ENCODE measurements at regions not wholly inside any gene's neighbourhood (a gene's known extent, or its start where the extent isn't known, plus 50 kb on each side); places are given as distances from the start of the nearest gene placed in this dataset.
"Not testable (repeated sequence)": the region's sequence is repeated elsewhere in the genome, so short reads cannot be mapped to it uniquely, and the experiment has no call there.

DNA sequence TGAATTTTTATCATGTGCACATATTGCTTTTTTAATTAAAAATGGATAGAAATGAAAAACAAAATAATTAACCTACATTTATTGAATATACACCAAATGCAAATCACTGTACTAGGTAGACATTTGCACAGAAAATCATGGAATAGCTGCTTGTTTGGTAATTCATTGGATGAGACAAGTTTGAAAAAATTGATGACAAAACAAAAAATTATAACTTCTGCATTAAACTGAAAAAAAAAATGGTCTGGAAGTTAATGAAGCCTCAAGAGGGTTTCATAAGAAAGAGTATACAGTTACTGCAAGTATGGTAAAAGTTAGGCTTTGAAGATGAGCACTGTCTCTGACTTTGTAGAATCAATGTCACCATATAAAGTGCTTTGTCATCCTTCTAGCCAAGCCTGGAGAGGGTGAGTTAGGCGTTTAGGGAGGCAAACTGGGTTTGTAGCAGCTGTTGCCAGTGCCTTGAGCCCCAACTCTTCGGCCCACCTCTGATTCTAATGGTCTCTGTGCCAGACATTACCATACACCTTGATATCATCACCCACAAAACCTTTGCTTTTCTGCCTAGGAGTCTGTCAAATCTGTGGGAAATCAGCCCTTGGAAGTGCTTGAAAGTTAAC lies 291.1 kb upstream of the CLEC14A start:
- 83% methylated on average over 2 of the region's 2 CpGs for WGBS (ENCODE audit: low lambda C conversion rate, missing lambda C conversion rate)
- Histone ChIP-seq H2AFZ (no peak overlapping the region), H3K4me3 (no peak overlapping the region)

DNA sequence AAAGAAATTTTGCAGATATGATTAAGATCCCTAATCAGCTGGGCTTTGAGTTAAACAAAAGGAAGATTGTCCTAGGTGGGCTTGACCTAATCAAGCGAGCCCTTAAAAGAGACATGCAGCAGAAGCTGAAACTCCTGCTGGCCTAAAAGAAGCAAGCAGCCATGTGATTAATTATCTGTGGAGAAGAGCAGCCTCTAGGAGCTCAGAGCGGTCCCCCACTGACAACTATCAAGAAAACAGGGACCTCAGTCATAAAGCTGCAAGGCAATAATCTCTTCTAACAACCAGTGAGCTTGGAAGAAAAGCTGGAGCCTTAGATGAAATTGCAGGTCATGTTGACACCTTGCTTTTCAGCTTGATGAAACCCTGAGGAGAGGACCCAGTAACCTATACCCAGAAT lies 288.9 kb upstream of the CLEC14A start:
- Histone ChIP-seq H4K20me1 (ENCODE audit: insufficient read depth, poor library complexity, severe bottlenecking) (no peaks in the 10 kb centered on the region), H3K9me2 (replicated peaks; ENCODE audit: insufficient read depth) (no peaks in the 10 kb centered on the region), H3K27me3 (no peaks in the 10 kb centered on the region), H3K27ac (no peak overlapping the region), H3K4me2 (no peak overlapping the region), H3K36me3 (replicated peaks; ENCODE audit: insufficient read depth, low read depth) (no peaks in the 10 kb centered on the region), H3K4me3 (no peak overlapping the region), H3K79me2 (no peaks in the 10 kb centered on the region), H3K4me1 (ENCODE audit: insufficient read depth) (no peaks in the 10 kb centered on the region), H3K9me3 (ENCODE audit: low read depth) (no peaks in the 10 kb centered on the region), H2AFZ (no peak overlapping the region)
- TF ChIP-seq, protein P1, sequence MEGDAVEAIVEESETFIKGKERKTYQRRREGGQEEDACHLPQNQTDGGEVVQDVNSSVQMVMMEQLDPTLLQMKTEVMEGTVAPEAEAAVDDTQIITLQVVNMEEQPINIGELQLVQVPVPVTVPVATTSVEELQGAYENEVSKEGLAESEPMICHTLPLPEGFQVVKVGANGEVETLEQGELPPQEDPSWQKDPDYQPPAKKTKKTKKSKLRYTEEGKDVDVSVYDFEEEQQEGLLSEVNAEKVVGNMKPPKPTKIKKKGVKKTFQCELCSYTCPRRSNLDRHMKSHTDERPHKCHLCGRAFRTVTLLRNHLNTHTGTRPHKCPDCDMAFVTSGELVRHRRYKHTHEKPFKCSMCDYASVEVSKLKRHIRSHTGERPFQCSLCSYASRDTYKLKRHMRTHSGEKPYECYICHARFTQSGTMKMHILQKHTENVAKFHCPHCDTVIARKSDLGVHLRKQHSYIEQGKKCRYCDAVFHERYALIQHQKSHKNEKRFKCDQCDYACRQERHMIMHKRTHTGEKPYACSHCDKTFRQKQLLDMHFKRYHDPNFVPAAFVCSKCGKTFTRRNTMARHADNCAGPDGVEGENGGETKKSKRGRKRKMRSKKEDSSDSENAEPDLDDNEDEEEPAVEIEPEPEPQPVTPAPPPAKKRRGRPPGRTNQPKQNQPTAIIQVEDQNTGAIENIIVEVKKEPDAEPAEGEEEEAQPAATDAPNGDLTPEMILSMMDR (IDR thresholded peaks at IDR 0.05; ENCODE audit: poor library complexity) = no peak
- TF ChIP-seq EZH2phosphoT487 (IDR thresholded peaks at IDR 0.05; ENCODE audit: low read depth, severe bottlenecking, unreplicated experiment) (no peak), EZH2 (IDR thresholded peaks at IDR 0.05; ENCODE audit: borderline replicate concordance) (no peak)
- WGBS (ENCODE audit: low lambda C conversion rate, missing lambda C conversion rate) = 63% methylated on average over 2 of the region's 2 CpGs
- DNase-seq (ENCODE audit: low spot score) = no peak

More for the DNA sequence above, 291.1 kb upstream of the CLEC14A start:
- no peak overlapping the region for H3K27ac ChIP-seq
- H3K36me3 ChIP-seq (replicated peaks; ENCODE audit: insufficient read depth, low read depth) = no peaks in the 10 kb centered on the region
- TF ChIP-seq EZH2phosphoT487 (IDR thresholded peaks at IDR 0.05; ENCODE audit: low read depth, severe bottlenecking, unreplicated experiment) (no peak), EZH2 (IDR thresholded peaks at IDR 0.05; ENCODE audit: borderline replicate concordance) (no peak)
- TF ChIP-seq, protein P1 (IDR thresholded peaks at IDR 0.05; ENCODE audit: poor library complexity) = no peak
- H3K27me3 ChIP-seq = no peaks in the 10 kb centered on the region
- no peak for DNase-seq (ENCODE audit: low spot score)
- no peaks in the 10 kb centered on the region for H3K79me2 ChIP-seq
- no peaks in the 10 kb centered on the region for H3K4me1 ChIP-seq (ENCODE audit: insufficient read depth)
- no peaks in the 10 kb centered on the region for H3K9me3 ChIP-seq (ENCODE audit: low read depth)
- H3K9me2 ChIP-seq (replicated peaks; ENCODE audit: insufficient read depth) = no peaks in the 10 kb centered on the region
- H4K20me1 ChIP-seq (ENCODE audit: insufficient read depth, poor library complexity, severe bottlenecking) = no peaks in the 10 kb centered on the region
- H3K4me2 ChIP-seq = no peak overlapping the region

DNA sequence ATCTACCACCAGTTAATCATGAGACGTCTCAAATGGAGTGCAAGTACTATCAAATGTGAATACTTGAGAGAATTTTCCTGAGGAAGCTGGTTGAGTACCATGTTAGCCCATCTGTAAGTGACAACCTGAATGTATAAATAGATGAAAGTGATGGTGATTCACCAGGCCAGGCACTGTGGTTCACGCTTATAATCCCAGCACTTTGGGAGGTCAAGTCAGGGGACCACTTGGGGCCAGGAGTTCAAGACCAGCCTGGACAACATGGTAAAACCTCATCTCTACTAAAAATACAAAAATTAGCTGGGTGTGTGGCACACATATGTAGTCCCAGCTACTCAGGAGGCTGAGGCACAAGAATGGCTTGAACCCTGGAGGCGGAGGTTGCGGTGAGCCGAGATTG lies 288.0 kb upstream of the CLEC14A start:
- not testable (repeated sequence) for H3K9me2 ChIP-seq (replicated peaks; ENCODE audit: insufficient read depth); H4K20me1 ChIP-seq (ENCODE audit: insufficient read depth, poor library complexity, severe bottlenecking); DNase-seq (ENCODE audit: low spot score); H3K4me2 ChIP-seq; H3K36me3 ChIP-seq (replicated peaks; ENCODE audit: insufficient read depth, low read depth); H2AFZ ChIP-seq; H3K27me3 ChIP-seq; H3K79me2 ChIP-seq; H3K4me3 ChIP-seq; H3K4me1 ChIP-seq (ENCODE audit: insufficient read depth); H3K9me3 ChIP-seq (ENCODE audit: low read depth)
- 93% methylated on average over 5 of the region's 5 CpGs for WGBS (ENCODE audit: low lambda C conversion rate, missing lambda C conversion rate)
- H3K27ac ChIP-seq = peak overlapping the region; percentile 44

DNA sequence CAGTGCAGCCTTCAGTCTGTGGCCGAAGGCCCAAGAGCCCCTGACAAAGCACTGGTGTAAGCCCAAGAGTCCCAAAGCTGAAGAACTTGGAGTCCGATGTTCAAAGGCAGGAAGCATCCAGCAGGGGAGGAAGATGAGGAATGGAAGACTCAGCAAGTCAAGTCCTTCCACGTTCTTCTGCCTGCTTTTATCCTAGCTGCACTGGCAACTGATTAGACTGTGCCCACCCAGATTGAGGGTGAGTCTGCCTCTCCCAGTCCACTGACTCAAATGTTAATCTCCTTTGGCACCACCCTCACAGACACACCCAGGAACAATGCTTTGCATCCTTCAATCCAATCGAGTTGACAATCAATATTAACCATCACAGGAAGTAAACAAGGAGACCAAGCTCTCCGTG lies 282.2 kb upstream of the CLEC14A start:
- WGBS (ENCODE audit: low lambda C conversion rate, missing lambda C conversion rate) = 85% methylated on average over 5 of the region's 5 CpGs
- not testable (repeated sequence) for DNase-seq (ENCODE audit: low spot score); H3K27me3 ChIP-seq; H2AFZ ChIP-seq; H3K36me3 ChIP-seq (replicated peaks; ENCODE audit: insufficient read depth, low read depth); H3K79me2 ChIP-seq; H4K20me1 ChIP-seq (ENCODE audit: insufficient read depth, poor library complexity, severe bottlenecking); H3K4me1 ChIP-seq (ENCODE audit: insufficient read depth); H3K27ac ChIP-seq; H3K9me3 ChIP-seq (ENCODE audit: low read depth); H3K9me2 ChIP-seq (replicated peaks; ENCODE audit: insufficient read depth); H3K4me3 ChIP-seq; H3K4me2 ChIP-seq
